Neuronal stem cell (in vitro differentiated cells): ENCODE measurements at regions not wholly inside any gene's neighbourhood (a gene's known extent, or its start where the extent isn't known, plus 50 kb on each side); places are given as distances from the start of the nearest gene placed in this dataset.

Experiments
- DNase-seq: peaks from one replicate; pipeline ENCODE4 v3.0.0-alpha.2; 2013; ENCODE audit warnings: low spot score
- H2AFZ ChIP-seq: one replicate; pipeline ENCODE4 v1.6.1; 2013; ENCODE audit warnings: mild to moderate bottlenecking, low read length, inconsistent platforms
- H2AK5ac ChIP-seq: 2 replicates; pipeline ENCODE4 v1.6.1; 2013; ENCODE audit warnings: low read depth, mild to moderate bottlenecking, inconsistent platforms, low read length, moderate library complexity, mixed read lengths
- H2BK120ac ChIP-seq: 2 replicates; pipeline ENCODE4 v1.6.1; 2013; ENCODE audit warnings: low read depth, mild to moderate bottlenecking, inconsistent platforms, low read length, moderate library complexity, mixed read lengths
- H2BK12ac ChIP-seq: one replicate; pipeline ENCODE4 v1.6.1; 2013; ENCODE audit warnings: low read length, inconsistent platforms
- H2BK15ac ChIP-seq: 2 replicates; pipeline ENCODE4 v1.6.1; 2013; ENCODE audit warnings: mild to moderate bottlenecking, low read length, inconsistent platforms, mixed read lengths
- H2BK5ac ChIP-seq: one replicate; pipeline ENCODE4 v1.6.1; 2013; ENCODE audit warnings: inconsistent platforms, mild to moderate bottlenecking, low read length, moderate library complexity
- H3K14ac ChIP-seq: one replicate; pipeline ENCODE4 v1.6.1; 2013; ENCODE audit warnings: low read length, inconsistent platforms
- H3K18ac ChIP-seq: 2 replicates; pipeline ENCODE4 v1.6.1; 2013; ENCODE audit warnings: low read length, inconsistent platforms
- H3K23ac ChIP-seq: 2 replicates; pipeline ENCODE4 v1.6.1; 2013; ENCODE audit warnings: low read depth, mild to moderate bottlenecking, mixed read lengths, low read length, inconsistent platforms; ENCODE audit not compliant: poor library complexity
- H3K27ac ChIP-seq: replicated peaks from 3 replicates; pipeline ENCODE4 v1.5.1; 2013; ENCODE audit warnings: low read length, inconsistent platforms
- H3K27me3 ChIP-seq, 3 experiments: 2 replicates each; pipeline ENCODE4 v1.6.1; 2013; ENCODE audit warnings: low read length in 3 of 3, mild to moderate bottlenecking in 2 of 3, inconsistent platforms in 1 of 3, low read depth in 1 of 3, mixed read lengths in 1 of 3, moderate library complexity in 1 of 3; ENCODE audit not compliant: control insufficient read depth in 3 of 3, insufficient read depth in 3 of 3
- H3K36me3 ChIP-seq, 2 donors: replicated peaks in 1 of 2; 2 replicates each; pipeline ENCODE4 v1.6.1; 2013; ENCODE audit warnings: low read length in 2 of 2; ENCODE audit not compliant: control insufficient read depth in 2 of 2, insufficient read depth in 2 of 2
- H3K4ac ChIP-seq: 2 replicates; pipeline ENCODE4 v1.6.1; 2013; ENCODE audit warnings: inconsistent platforms, mild to moderate bottlenecking, low read length, moderate library complexity
- H3K4me1 ChIP-seq, 2 donors: 1 replicate in 1 of 2; 2 replicates in 1 of 2; pipeline ENCODE4 v1.6.1; 2013; ENCODE audit warnings: low read length in 2 of 2, low read depth in 1 of 2; ENCODE audit not compliant: control insufficient read depth in 2 of 2, insufficient read depth in 1 of 2
- H3K4me2 ChIP-seq: one replicate; pipeline ENCODE4 v1.6.1; 2013; ENCODE audit warnings: mild to moderate bottlenecking, low read length, inconsistent platforms; ENCODE audit not compliant: insufficient read depth, poor library complexity, severe bottlenecking
- H3K4me3 ChIP-seq, 2 donors: 2 replicates each; pipeline ENCODE4 v1.5.1; 2013; ENCODE audit warnings: low read length in 2 of 2, mild to moderate bottlenecking in 2 of 2, inconsistent platforms in 1 of 2, moderate library complexity in 1 of 2
- H3K79me1 ChIP-seq: one replicate; pipeline ENCODE4 v1.6.1; 2013; ENCODE audit warnings: low read depth, mild to moderate bottlenecking, inconsistent platforms, low read length, moderate library complexity
- H3K9ac ChIP-seq: one replicate; pipeline ENCODE4 v1.6.1; 2013; ENCODE audit warnings: mild to moderate bottlenecking, low read depth, low read length, inconsistent platforms; ENCODE audit not compliant: poor library complexity
- H3K9me3 ChIP-seq, 2 donors: replicated peaks in 1 of 2; 2 replicates each; pipeline versions ENCODE3 to v1.6.1; 2013; ENCODE audit warnings: low read length in 2 of 2, mild to moderate bottlenecking in 2 of 2, inconsistent platforms in 1 of 2, low read depth in 1 of 2, mixed read lengths in 1 of 2, moderate library complexity in 1 of 2; ENCODE audit not compliant: control insufficient read depth in 2 of 2, insufficient read depth in 1 of 2
- H4K8ac ChIP-seq: one replicate; pipeline ENCODE4 v1.6.1; 2013; ENCODE audit warnings: low read depth, mild to moderate bottlenecking, inconsistent platforms, low read length, moderate library complexity
- H4K91ac ChIP-seq: one replicate; pipeline ENCODE4 v1.6.1; 2013; ENCODE audit warnings: low read length, low read depth, mild to moderate bottlenecking, inconsistent platforms; ENCODE audit not compliant: poor library complexity
- WGBS, 2 donors: extraction: QIAGEN DNeasy Blood & Tissue Kit; methylation state at CpG; one replicate each; pipeline ENCODE4 v1.1.7; 2013; ENCODE audit warnings: missing lambda C conversion rate in 2 of 2, mixed read lengths in 1 of 2; ENCODE audit not compliant: insufficient read length in 2 of 2, insufficient replicate concordance in 1 of 2; ENCODE audit errors: extremely low coverage in 2 of 2; 5-methylcytosine and 5-hydroxymethylcytosine counted together

DNA sequence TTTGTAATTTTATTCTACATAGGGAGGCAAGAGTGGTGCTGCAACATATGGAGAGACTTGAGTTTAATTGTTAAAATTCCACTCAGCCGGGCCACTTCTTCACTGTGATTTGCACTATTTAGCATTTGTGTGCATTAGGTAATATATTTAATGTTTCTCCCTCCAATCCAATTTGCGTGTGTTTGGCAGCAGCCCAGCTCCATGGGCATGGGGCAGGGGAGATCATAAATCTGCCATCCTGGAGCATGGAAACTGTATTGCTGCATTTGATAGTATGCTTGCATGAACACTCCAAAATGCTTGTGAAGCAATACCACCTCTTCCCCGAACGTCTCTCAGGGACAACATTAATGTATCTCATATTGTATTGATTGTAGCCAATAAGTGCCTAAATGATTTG lies 339.1 kb upstream of the RBFOX1 start:
- Histone ChIP-seq H3K36me3 (no peaks in the 10 kb centered on the region), H3K18ac (no peak overlapping the region), H2AK5ac (no peak overlapping the region), H3K14ac (no peak overlapping the region), H2AFZ (no peak overlapping the region), H2BK12ac (no peak overlapping the region), H2BK120ac (no peak overlapping the region), H4K8ac (no peak overlapping the region), H3K9me3 (no peaks in the 10 kb centered on the region), H3K79me1 (no peaks in the 10 kb centered on the region), H3K4me1 (no peaks in the 10 kb centered on the region), H3K27me3 (no peaks in the 10 kb centered on the region), H3K23ac (no peak overlapping the region), H3K9ac (no peak overlapping the region), H3K4me2 (no peak overlapping the region), H3K4ac (no peak overlapping the region), H2BK15ac (no peak overlapping the region), H3K4me3 (no peak overlapping the region), H2BK5ac (no peak overlapping the region), H3K27ac (no peak overlapping the region), H4K91ac (no peak overlapping the region)
- DNase-seq: no peak
- no CpG with 5 or more reads among the region's 4 CpGs for WGBS, 2 donors

DNA sequence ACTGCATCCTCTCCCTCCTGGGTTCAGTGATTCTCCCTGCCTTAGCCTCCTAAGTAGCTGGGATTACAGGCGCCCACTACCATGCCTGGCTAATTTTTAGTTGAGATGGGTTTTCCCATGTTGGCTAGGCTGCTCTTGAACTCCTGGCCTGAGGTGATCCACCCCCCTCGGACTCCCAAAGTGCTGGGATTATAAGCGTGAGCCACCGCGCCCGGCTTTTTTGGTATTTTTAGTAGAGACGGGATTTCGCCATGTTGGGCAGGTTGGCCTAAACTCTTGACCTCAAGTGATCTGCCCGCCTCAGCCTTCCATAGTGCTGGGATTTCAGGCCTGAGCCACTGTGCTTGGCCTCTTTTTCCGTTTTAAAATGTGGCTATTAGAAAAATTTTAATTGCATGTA lies 343.8 kb upstream of the RBFOX1 start:
- no peak overlapping the region for H2AK5ac ChIP-seq
- H3K79me1 ChIP-seq: no peaks in the 10 kb centered on the region
- H3K36me3 ChIP-seq: no peaks in the 10 kb centered on the region
- H2BK5ac ChIP-seq: no peak overlapping the region
- H2BK12ac ChIP-seq: no peak overlapping the region
- no peak overlapping the region for H3K18ac ChIP-seq
- H3K4me3 ChIP-seq: no peak overlapping the region
- DNase-seq: no peak
- no peak overlapping the region for H3K4ac ChIP-seq
- H3K14ac ChIP-seq: no peak overlapping the region
- no peaks in the 10 kb centered on the region for H3K27me3 ChIP-seq
- no peak overlapping the region for H3K9ac ChIP-seq
- H4K91ac ChIP-seq: no peak overlapping the region
- H3K9me3 ChIP-seq: no peaks in the 10 kb centered on the region
- H2BK15ac ChIP-seq: no peak overlapping the region
- no peak overlapping the region for H3K4me2 ChIP-seq
- H3K27ac ChIP-seq: no peak overlapping the region
- no peak overlapping the region for H3K23ac ChIP-seq
- no peak overlapping the region for H2AFZ ChIP-seq
- WGBS, 2 donors: no CpG with 5 or more reads among the region's 10 CpGs
- H2BK120ac ChIP-seq: no peak overlapping the region
- no peak overlapping the region for H4K8ac ChIP-seq
- no peaks in the 10 kb centered on the region for H3K4me1 ChIP-seq

DNA sequence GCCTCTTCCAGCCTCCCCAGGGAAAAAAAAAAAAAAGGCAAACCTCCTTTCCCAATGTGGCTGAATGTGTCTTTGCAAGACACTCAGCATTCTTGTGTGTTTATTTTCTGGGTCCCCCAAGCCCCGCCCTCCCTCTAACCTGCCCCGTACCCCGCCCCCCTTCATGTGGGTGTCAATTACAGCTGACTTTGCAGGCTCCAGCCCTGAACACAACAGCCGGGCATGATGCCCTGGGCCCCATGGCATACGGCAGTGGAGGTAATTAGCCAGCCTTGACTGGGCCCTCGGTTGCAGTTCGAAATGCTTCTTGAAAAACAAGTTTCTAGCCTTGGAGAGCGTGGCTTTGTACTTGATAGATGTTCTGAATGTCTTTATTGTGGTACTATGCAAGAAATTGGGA lies 354.7 kb upstream of the RBFOX1 start:
- Histone ChIP-seq H3K9ac (no peak overlapping the region), H2AFZ (no peak overlapping the region), H2AK5ac (no peak overlapping the region), H3K79me1 (no peaks in the 10 kb centered on the region), H3K27ac (no peak overlapping the region), H3K36me3 (no peaks in the 10 kb centered on the region), H4K91ac (no peak overlapping the region), H2BK12ac (no peak overlapping the region), H3K23ac (no peak overlapping the region), H2BK120ac (no peak overlapping the region), H3K4me1 (no peaks in the 10 kb centered on the region), H3K4ac (no peak overlapping the region), H3K27me3 (no peaks in the 10 kb centered on the region), H3K9me3 (no peaks in the 10 kb centered on the region), H3K4me2 (no peak overlapping the region), H4K8ac (no peak overlapping the region), H2BK5ac (no peak overlapping the region), H3K14ac (no peak overlapping the region), H3K4me3 (no peak overlapping the region), H2BK15ac (no peak overlapping the region), H3K18ac (peak overlapping the region; percentile 33)
- no CpG with 5 or more reads among the region's 8 CpGs for WGBS, 2 donors
- DNase-seq: no peak

DNA sequence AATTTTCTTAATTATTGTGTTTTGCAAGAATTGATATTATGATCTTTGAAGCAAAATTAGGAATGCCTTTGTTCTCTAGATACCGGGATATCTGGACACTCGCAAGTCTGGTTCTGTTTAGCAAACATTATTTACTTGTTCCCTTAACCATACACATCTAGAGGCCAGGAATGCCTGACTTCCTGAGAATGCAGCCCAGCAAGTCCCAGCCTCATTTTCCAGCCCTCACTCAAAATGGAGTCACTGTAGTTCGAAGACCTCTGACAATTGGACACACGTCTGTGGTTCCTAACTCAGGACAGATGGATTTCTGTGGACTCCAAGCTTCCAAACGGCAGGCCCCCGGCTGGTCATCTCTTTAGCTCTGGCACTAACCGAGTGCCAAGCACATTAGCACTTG lies 355.4 kb upstream of the RBFOX1 start:
- Histone ChIP-seq H3K4ac (no peak overlapping the region), H2BK15ac (no peak overlapping the region), H3K4me2 (no peak overlapping the region), H3K36me3 (no peaks in the 10 kb centered on the region), H2BK5ac (no peak overlapping the region), H3K4me1 (no peaks in the 10 kb centered on the region), H3K9ac (no peak overlapping the region), H3K9me3 (no peaks in the 10 kb centered on the region), H2AK5ac (no peak overlapping the region), H3K27ac (no peak overlapping the region), H3K23ac (no peak overlapping the region), H4K8ac (no peak overlapping the region), H3K14ac (no peak overlapping the region), H3K4me3 (no peak overlapping the region), H3K18ac (no peak overlapping the region), H2AFZ (no peak overlapping the region), H2BK12ac (no peak overlapping the region), H3K27me3 (no peaks in the 10 kb centered on the region), H3K79me1 (no peaks in the 10 kb centered on the region), H4K91ac (no peak overlapping the region), H2BK120ac (no peak overlapping the region)
- DNase-seq: no peak
- no CpG with 5 or more reads among the region's 7 CpGs for WGBS, 2 donors
